HG02981 (cell line): ENCODE measurements at regions not wholly inside any gene's neighbourhood (a gene's known extent, or its start where the extent isn't known, plus 50 kb on each side); places are given as distances from the start of the nearest gene placed in this dataset.
A peak's percentile ranks its signal among the peaks of the same experiment; 100 is the strongest.

Experiments used
- ATAC-seq: cut with Tn5 transposase; IDR thresholded peaks from one replicate; pipeline ENCODE4 v1.9.1; 2021; ENCODE audit warnings: mild to moderate bottlenecking, moderate library complexity; ENCODE audit not compliant: unreplicated experiment

DNA sequence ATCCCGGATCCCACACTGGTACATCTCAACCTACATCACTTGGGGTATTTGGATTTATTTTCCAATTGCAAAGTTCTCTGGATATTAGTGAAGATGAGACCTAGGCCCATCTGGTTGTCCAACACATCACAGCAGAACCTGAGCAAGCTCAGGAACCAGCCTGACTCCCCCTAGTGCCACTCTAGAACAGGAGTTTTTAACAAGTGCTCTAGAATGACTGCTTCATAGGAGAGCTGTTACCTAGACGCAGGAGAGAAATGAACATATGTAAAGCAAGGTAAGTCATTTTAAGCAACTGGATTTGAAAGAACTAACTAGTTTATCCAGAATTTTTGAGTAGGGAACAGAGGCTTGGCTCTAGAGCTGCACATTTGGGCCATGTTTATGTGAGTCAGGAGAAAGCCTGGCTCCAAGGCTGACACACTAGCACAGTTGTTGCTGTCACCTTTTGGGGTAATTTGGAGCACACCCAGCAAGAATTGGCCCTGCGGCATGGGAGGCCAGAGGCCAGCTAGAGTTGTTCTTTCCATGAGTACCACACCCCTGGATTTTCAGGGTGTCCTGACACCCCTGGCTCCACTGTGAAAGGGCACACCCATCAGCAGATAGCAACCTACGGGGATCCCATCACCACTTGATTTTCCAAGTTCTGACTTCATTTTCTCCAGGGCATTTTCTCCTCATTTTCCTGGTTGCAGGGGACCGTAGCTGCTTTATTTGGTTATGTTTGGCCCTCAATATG is 110.9 kb upstream of the LPAR1 start:
- ATAC-seq = no peak

- ATAC-seq = peak; percentile 86
These were observed 110.1 kb upstream of the LPAR1 start for GRCh38 chr9:111148052-111149017.

- no peak for ATAC-seq
These were observed 108.8 kb upstream of the LPAR1 start for GRCh38 chr9:111147041-111147440.

- ATAC-seq = no peak
These were observed 106.5 kb upstream of the LPAR1 start for GRCh38 chr9:111144741-111145140.

DNA sequence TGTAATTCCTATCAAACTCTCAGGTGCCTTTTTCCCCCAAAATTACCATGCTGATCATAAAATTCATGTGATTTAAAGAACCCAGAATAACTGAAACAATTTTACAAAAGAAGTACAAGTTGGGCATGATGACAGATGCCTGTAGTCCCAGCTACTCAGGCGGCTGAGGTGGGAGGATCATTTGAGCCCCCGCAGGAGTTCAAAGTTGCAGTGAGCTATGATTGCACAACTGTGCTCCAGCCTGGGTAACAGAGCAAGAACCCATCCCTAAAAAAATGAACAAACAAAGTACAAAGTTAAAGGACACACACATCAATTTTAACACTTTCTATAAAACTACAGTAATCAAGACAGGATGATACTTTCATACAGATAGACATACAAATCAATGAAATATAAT is 97.9 kb upstream of the LPAR1 start:
- no peak for ATAC-seq

DNA sequence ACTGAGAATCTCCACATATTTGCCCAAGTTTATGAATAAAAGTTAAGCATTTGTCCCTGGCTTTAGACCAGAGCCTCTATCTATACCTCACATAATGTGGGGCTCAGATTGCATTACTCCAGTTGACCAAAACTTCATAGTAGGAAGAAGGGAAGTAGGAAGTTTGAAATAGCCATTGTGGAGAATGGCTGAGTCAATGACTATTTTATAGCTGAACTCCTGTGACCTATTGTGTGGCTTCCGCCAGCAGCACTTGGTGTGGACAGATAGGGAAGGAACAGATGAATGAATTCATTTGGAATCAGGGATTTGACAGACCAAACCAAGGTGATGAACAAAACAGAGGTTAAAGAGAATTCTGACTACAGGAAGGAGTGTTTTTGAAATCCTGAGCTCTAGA is 92.9 kb upstream of the LPAR1 start:
- ATAC-seq = no peak

GRCh38 chr9:111120526-111120925 is 82.3 kb upstream of the LPAR1 start:
- ATAC-seq = no peak

DNA sequence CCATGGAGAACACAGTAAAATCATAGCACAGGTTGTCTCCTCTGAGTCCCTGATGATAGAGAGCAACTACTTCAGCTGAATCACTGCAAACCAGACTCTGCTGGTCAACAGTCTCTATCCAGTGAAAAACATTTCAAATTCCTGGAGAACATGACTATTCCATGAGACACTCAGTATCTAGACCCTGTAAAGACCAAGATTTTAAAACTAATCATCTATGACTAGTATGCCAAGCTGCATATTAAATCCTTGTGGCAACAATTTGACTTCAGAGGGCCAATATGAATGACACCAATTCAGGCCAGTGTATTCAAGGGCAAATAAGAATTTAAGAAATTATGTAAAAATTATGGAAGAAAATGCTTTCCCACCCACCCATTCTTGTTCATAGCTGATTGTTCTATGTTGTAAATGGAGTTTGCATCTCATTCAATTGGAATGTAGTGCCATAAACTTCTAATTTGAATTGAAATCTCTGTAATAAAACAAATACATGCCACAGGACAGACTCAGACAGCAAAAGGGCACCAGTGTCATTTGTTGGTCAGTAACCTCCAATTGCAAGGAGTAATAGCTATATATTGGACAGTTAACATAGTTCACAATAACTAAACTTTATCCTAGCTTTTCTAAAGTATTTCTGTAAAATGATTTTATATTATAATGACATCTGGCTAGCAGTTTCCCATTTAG is 80.1 kb upstream of the LPAR1 start:
- ATAC-seq = no peak

DNA sequence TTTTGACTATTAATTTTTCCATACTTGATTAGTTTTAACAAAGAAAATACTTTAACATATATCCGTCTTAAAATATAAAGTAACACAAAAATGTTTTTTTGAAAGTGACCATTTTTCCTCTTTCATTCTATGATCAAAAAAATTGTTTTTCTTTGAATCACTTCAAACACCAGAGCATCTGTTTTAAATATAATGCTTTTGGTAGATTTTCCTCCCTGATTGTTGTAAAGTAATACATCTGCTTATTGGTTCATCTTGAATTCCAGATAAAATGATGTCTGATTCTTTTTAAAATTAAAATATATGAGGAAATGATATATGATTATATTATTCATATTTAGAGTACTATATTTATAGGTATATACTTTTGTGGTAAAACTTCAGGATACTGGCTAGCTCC is 76.2 kb upstream of the LPAR1 start:
- ATAC-seq = no peak

- ATAC-seq = no peak
These were observed 75.4 kb upstream of the LPAR1 start for GRCh38 chr9:111113712-111114111.

DNA sequence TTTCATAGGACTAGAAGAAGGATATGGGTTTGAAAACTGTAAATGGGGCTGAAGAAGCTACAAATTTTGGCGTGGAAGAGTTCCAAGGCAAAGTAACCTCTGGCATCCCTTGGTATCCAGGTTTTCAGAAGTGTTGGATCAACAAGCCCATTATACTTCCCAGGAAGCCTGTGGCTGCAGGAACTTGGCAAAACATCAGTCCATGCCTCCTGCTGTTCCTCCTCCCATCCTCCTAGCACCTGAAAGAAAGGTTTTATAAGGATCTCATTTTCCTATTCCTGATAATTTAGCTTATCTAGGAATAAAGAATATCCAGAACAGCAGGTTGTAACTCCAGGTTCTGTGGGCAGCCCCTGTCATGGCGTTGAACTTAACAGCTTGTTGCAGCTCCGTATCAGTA is 72.5 kb upstream of the LPAR1 start:
- ATAC-seq = no peak

GRCh38 chr9:111108946-111109345 is 70.7 kb upstream of the LPAR1 start:
- no peak for ATAC-seq

DNA sequence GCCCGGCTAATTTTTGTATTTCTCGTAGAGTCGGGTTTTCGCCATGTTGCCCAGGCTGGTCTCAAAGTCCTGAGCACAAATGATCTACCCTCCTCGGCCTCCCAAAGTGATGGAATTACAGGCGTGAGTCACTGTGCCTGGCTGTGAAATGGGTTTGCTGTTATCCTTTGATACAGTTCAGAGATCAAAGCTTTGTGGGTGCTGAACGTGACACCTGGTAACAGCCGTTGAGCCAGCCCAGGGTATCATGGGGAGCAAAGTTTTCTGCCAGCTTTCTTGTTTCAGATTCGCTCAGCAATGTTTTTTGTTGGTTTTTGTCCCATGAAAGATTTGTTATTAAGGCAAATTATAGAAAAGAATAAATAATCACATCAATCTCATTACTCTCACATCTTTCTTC is 68.9 kb upstream of the LPAR1 start:
- ATAC-seq = no peak

DNA sequence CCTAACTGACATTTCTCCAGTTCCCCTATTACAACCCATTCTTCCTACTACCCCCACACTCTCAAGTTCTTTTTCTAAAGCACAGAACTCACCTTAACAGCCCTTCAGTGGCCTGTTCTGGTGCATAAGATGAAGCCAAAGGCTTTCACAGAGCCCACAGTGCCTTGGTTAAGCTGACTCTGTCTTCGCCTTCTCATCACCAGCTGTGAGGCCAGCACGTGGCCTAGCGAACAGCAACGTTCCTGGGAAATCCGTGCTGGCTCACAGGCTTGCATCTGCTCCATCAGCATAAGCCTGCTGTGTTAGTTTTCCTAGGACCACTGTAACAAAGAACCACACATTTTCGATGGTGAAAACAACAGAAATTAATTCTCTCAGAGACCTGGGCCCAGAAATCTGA is 67.9 kb upstream of the LPAR1 start:
- no peak for ATAC-seq

DNA sequence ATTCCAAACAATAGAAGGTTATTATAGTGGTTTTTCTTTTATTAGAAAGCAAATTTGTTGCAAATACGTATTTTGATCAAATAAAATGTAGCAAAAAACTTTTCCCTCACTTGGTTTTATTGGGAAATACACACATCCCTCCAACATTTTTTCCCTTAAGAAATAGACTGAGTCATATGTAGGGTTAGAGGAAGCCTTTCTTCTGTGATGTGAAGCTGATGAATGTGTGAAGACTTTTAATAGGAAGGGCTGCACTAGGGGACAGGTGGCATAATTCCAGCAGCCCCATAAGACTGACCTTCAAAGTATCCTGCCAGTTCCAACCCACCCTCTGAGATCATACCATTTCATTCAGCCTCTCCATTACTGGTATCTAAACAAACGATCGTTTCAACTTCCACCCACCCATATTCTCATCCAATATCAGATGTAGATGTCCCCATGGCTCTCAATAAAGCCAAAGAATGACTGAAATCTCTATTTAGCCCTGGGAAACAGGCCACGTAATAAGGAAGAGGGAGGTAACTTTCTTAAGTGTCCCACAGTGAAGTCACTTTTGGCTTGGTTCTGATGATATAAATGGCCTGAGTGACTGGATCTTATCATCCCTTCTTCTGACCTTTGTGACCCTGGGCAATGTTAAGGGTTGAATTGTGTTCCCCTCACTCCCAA is 64.7 kb upstream of the LPAR1 start:
- ATAC-seq = no peak

DNA sequence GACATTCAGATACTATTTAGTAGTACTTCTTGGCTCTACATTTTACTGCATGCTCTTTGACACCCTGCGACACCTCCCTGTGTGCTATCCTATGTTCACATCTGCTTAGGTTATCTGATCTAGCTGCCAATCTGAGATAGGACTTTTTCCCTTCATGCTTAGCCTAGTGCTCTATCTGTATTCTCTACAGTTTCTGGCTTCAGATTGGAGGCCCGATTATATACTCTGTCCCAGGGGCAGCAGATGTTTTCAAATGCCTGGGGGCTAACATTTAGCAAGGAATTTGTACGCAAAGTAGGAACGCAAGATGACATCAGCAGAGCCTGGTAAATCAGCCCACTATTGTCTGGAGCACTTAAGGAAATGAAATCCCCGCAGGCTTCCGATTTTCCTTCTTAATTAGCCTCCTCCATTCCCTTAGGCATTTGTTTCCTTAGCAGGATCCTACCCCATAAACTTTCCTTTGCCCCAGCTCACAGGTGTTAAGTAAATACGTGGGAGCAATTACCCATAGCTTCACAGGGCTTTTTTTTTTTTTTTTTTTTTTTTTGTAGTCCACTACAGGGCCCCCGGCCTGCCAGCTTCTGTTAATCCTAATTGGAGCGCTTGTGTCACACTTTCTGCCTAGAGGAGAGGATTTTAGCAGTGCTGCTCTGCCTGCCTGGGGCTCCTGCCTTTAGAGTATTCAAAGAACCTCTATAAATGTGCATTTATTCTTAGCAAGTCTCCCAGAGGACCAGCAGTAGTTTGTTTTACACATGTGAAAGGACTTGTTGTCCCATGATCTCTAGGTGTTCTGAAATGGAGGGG is 61.1 kb upstream of the LPAR1 start:
- ATAC-seq = no peak

GRCh38 chr9:111098093-111098492 is 59.8 kb upstream of the LPAR1 start:
- ATAC-seq = no peak

DNA sequence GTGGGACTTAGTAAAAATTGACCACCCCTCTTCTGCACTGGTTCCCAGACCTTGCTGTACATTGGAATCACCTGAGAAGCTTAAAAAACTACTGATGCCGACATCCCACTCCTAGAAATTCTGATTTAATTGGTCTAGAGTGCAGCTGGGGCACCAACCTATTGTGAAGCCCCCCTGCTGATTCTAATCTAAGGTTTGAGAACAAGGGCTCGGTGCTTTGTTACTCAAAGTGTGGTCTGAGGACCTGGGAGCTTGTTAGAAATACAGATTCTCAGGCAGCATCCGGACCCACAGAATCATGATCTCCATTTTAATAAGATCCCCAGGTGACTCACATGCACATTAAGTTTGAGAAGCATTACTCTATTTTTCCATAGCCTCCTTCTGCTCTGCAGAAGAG is 57.8 kb upstream of the LPAR1 start:
- ATAC-seq = no peak

GRCh38 chr9:111095441-111095840 is 57.2 kb upstream of the LPAR1 start:
- ATAC-seq = no peak

DNA sequence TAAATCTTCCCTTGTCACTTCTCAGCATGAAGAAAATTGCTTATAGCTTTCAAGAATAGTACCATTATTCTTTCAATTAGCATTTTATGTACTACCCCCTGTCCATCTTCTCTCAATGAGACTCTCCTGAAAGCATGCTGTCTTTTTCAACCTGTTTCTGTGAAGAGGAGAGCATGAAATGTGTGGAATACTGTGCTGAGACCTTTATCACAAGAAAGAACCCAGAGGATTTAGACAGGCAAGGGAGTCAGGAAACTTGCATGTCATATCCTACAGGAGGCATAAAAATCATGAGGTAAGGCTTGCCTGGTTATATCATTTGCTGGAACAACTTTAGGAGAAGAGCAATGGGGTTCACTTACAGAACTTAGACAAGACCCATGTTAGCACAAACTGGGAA is 56.7 kb upstream of the LPAR1 start:
- no peak for ATAC-seq
